Transverse colon (tissue), 4 donors: ENCODE measurements at regions not wholly inside any gene's neighbourhood (a gene's known extent, or its start where the extent isn't known, plus 50 kb on each side); places are given as distances from the start of the nearest gene placed in this dataset.

Source experiments
- DNase-seq: peaks from one replicate; pipeline ENCODE4 v3.0.0-alpha.2; 2019
- H3K27ac ChIP-seq, 4 donors: fragments of 200-600 bp; sonication (generic); 2 replicates each; pipeline ENCODE4 v1.5.1; 2016 to 2018; ENCODE audit warnings: inconsistent platforms in 4 of 4
- H3K27me3 ChIP-seq: fragments of 200-600 bp; sonication (generic); 2 replicates; pipeline ENCODE4 v1.5.1; 2017; ENCODE audit warnings: inconsistent platforms
- H3K36me3 ChIP-seq, 4 donors: fragments of 200-600 bp; sonication (generic); 2 replicates each; pipeline ENCODE4 v1.5.1; 2017 to 2019; ENCODE audit warnings: inconsistent platforms in 4 of 4
- H3K4me1 ChIP-seq, 4 donors: fragments of 200-600 bp; sonication (generic); 2 replicates each; pipeline ENCODE4 v1.5.1; 2017 to 2020; ENCODE audit warnings: inconsistent platforms in 4 of 4
- H3K4me3 ChIP-seq, 4 donors: fragments of 200-600 bp; sonication (generic); 1 replicate in 1 of 4; 2 replicates in 3 of 4; pipeline versions ENCODE4 v1.5.1 to v1.6.1; 2017 to 2019; ENCODE audit warnings: inconsistent platforms in 4 of 4
- H3K9me3 ChIP-seq, 2 donors: fragments of 200-600 bp; sonication (generic); 2 replicates each; pipeline ENCODE4 v1.5.1; 2017 to 2019; ENCODE audit warnings: inconsistent platforms in 2 of 2
- CTCF ChIP-seq, 5 experiments: fragments of 200-600 bp in 3 of 5; fragments of 450-650 bp in 2 of 5; sonication (generic) in 3 of 5; IDR thresholded peaks; 1 replicate in 2 of 5; 2 replicates in 3 of 5; pipeline ENCODE4 v1.5.1; 2016 to 2017; ENCODE audit warnings: antibody characterized with exemption in 5 of 5, inconsistent platforms in 3 of 5, mild to moderate bottlenecking in 2 of 5, moderate library complexity in 1 of 5
- EP300 ChIP-seq: sonication (generic); formaldehyde crosslinking; IDR thresholded peaks from one replicate; pipeline ENCODE4 v1.6.1; 2017; ENCODE audit warnings: antibody characterized with exemption, low read depth
- POLR2A ChIP-seq: fragments of 450-650 bp; IDR thresholded peaks from one replicate; pipeline ENCODE4 v1.6.1; 2016; ENCODE audit warnings: antibody characterized with exemption, mild to moderate bottlenecking, moderate library complexity
- POLR2AphosphoS5 ChIP-seq, 3 donors: sonication (generic); formaldehyde crosslinking; IDR thresholded peaks; one replicate each; pipeline ENCODE4 v1.6.1; 2016; ENCODE audit warnings: antibody characterized with exemption in 3 of 3
- WGBS, 2 donors: methylation state at CpG; one replicate each; pipeline ENCODE4 v1.1.5; 2018; ENCODE audit warnings: low coverage in 1 of 2; 5-methylcytosine and 5-hydroxymethylcytosine counted together
- in situ Hi-C, 4 donors: fragments of 200-750 bp; cut with MboI; loops; one replicate each; pipeline versions ENCODE4 v1.15.0 to v1.15.1; 2017; ENCODE audit warnings: low sequenced_read_pairs in 3 of 4, low pct_ligation_motif_present in 1 of 4, low pct_unique_long_range_greater_than_20kb in 1 of 4
- intact Hi-C: fragments of 100-400 bp; cut with DNase I; formaldehyde crosslinking; loops from one replicate; pipeline ENCODE4 v1.15.1; 2023; ENCODE audit warnings: low total_unique reads

- H3K27ac ChIP-seq, result no peak overlapping the region
- no peak for DNase-seq
- no peaks in the 10 kb centered on the region for H3K36me3 ChIP-seq
- no peaks in the 10 kb centered on the region for H3K27me3 ChIP-seq
- in situ Hi-C loops (no loop called here), intact Hi-C loops (no loop called here)
- no peak for TF ChIP-seq EP300
- no peak for TF ChIP-seq POLR2A
- TF ChIP-seq CTCF (IDR thresholded peaks at IDR 0.05), result no peak
- TF ChIP-seq POLR2AphosphoS5 (IDR thresholded peaks at IDR 0.05), result no peak
- H3K4me1 ChIP-seq, result no peaks in the 10 kb centered on the region
- H3K4me3 ChIP-seq, result no peak overlapping the region
- H3K9me3 ChIP-seq, result no peaks in the 10 kb centered on the region
Measured at GRCh38 chr2:12618576-12618975, 98.2 kb upstream of the TRIB2 start.

GRCh38 chr2:12619975-12620374, 96.8 kb upstream of the TRIB2 start:
- in situ Hi-C loops (no loop called here), intact Hi-C loops (no loop called here)
- H3K4me3 ChIP-seq, result no peak overlapping the region
- WGBS, 2 donors, result 70% methylated on average over 3 of the region's 3 CpGs; no CpG with 5 or more reads in 1 of the 2 donors
- no peaks in the 10 kb centered on the region for H3K4me1 ChIP-seq
- TF ChIP-seq POLR2AphosphoS5 (IDR thresholded peaks at IDR 0.05), result no peak
- TF ChIP-seq CTCF (IDR thresholded peaks at IDR 0.05), result no peak
- TF ChIP-seq EP300, result no peak
- TF ChIP-seq POLR2A, result no peak
- H3K9me3 ChIP-seq, result no peaks in the 10 kb centered on the region
- no peaks in the 10 kb centered on the region for H3K36me3 ChIP-seq
- H3K27ac ChIP-seq, result no peak overlapping the region
- no peak for DNase-seq
- no peaks in the 10 kb centered on the region for H3K27me3 ChIP-seq

GRCh38 chr2:12620759-12621158, 96.0 kb upstream of the TRIB2 start:
- H3K4me1 ChIP-seq, result no peaks in the 10 kb centered on the region

GRCh38 chr2:12623051-12623450, 93.7 kb upstream of the TRIB2 start:
- intact Hi-C loops (no loop called here), in situ Hi-C loops (no loop called here)
- 67 to 96% methylated on average over 1 of the region's 1 CpG for WGBS, 2 donors
- Histone ChIP-seq H3K36me3 (no peaks in the 10 kb centered on the region), H3K27ac (no peak overlapping the region), H3K4me3 (no peak overlapping the region), H3K27me3 (no peaks in the 10 kb centered on the region), H3K4me1 (no peaks in the 10 kb centered on the region), H3K9me3 (no peaks in the 10 kb centered on the region)
- no peak for TF ChIP-seq POLR2AphosphoS5 (IDR thresholded peaks at IDR 0.05)
- no peak for DNase-seq

More at GRCh38 chr2:12620759-12621158, 96.0 kb upstream of the TRIB2 start:
- Histone ChIP-seq H3K4me3 (no peak overlapping the region), H3K27ac (no peak overlapping the region), H3K27me3 (no peaks in the 10 kb centered on the region), H3K9me3 (no peaks in the 10 kb centered on the region), H3K36me3 (no peaks in the 10 kb centered on the region)
- in situ Hi-C loops (no loop called here), intact Hi-C loops (no loop called here)
- TF ChIP-seq POLR2AphosphoS5 (IDR thresholded peaks at IDR 0.05) (no peak), POLR2A (no peak), CTCF (IDR thresholded peaks at IDR 0.05) (no peak), EP300 (no peak)
- WGBS, 2 donors, result 95 to 100% methylated on average over 1 to 2 of the region's 2 CpGs
- DNase-seq, result no peak

- in situ Hi-C loops (no loop called here), intact Hi-C loops (no loop called here)
- no peak overlapping the region for H3K27ac ChIP-seq
- no peaks in the 10 kb centered on the region for H3K4me1 ChIP-seq
- no peak for DNase-seq
- no peaks in the 10 kb centered on the region for H3K9me3 ChIP-seq
- TF ChIP-seq EP300 (no peak), POLR2AphosphoS5 (IDR thresholded peaks at IDR 0.05) (no peak), CTCF (IDR thresholded peaks at IDR 0.05) (no peak), POLR2A (no peak)
- H3K27me3 ChIP-seq, result no peaks in the 10 kb centered on the region
- H3K36me3 ChIP-seq, result no peaks in the 10 kb centered on the region
- no peak overlapping the region for H3K4me3 ChIP-seq
- 82 to 90% methylated on average over 6 of the region's 6 CpGs for WGBS, 2 donors
Measured at GRCh38 chr2:12624384-12624783, 92.4 kb upstream of the TRIB2 start.
